DND-41 (cell line): ENCODE measurements at regions not wholly inside any gene's neighbourhood (a gene's known extent, or its start where the extent isn't known, plus 50 kb on each side); places are given as distances from the start of the nearest gene placed in this dataset.

ENCODE experiments used
- ATAC-seq: fragments of 200-7000 bp; cut with Tn5 transposase; 3 replicates; pipeline ENCODE4 v1.9.1; 2021; ENCODE audit warnings: low read depth; ENCODE audit not compliant: insufficient read depth
- DNase-seq: peaks from one replicate; pipeline ENCODE4 v3.0.0-alpha.2; 2020
- H2AFZ ChIP-seq: 2 replicates; pipeline ENCODE4 v1.6.0; 2012; ENCODE audit warnings: low read depth, low read length
- H3K27ac ChIP-seq: 2 replicates; pipeline ENCODE4 v1.5.1; 2012; ENCODE audit warnings: low read length, inconsistent platforms
- H3K27me3 ChIP-seq: fragments of 200-600 bp; sonication (generic); 2 replicates; pipeline ENCODE4 v1.6.0; 2012; ENCODE audit warnings: low read length, mild to moderate bottlenecking, inconsistent platforms; ENCODE audit not compliant: insufficient read depth, poor library complexity
- H3K36me3 ChIP-seq: 2 replicates; pipeline ENCODE4 v1.5.1; 2012; ENCODE audit warnings: low read length, inconsistent platforms; ENCODE audit not compliant: insufficient read depth
- H3K4me1 ChIP-seq: 2 replicates; pipeline ENCODE4 v1.5.1; 2012; ENCODE audit warnings: mild to moderate bottlenecking, low read length; ENCODE audit not compliant: insufficient read depth
- H3K4me2 ChIP-seq: 2 replicates; pipeline ENCODE4 v1.6.0; 2012; ENCODE audit warnings: mild to moderate bottlenecking, moderate library complexity, low read length, inconsistent platforms; ENCODE audit not compliant: insufficient read depth
- H3K4me3 ChIP-seq, 2 experiments: fragments of 200-600 bp in 1 of 2; shearing (Covaris generic) in 1 of 2; 2 replicates each; pipeline ENCODE4 v1.5.1; 2012 to 2016; ENCODE audit warnings: inconsistent platforms in 2 of 2, low read length in 2 of 2, mild to moderate bottlenecking in 2 of 2, low read depth in 1 of 2, moderate library complexity in 1 of 2
- H3K79me2 ChIP-seq: 2 replicates; pipeline ENCODE4 v1.6.0; 2012; ENCODE audit warnings: low read length, inconsistent platforms; ENCODE audit not compliant: insufficient read depth
- H3K9ac ChIP-seq: 2 replicates; pipeline ENCODE4 v1.6.0; 2012; ENCODE audit warnings: low read depth, mild to moderate bottlenecking, inconsistent platforms, low read length, moderate library complexity
- H3K9me3 ChIP-seq: 2 replicates; pipeline ENCODE4 v1.5.1; 2012; ENCODE audit warnings: low read length, moderate library complexity, mild to moderate bottlenecking, inconsistent platforms; ENCODE audit not compliant: insufficient read depth, severe bottlenecking
- H4K20me1 ChIP-seq: 2 replicates; pipeline ENCODE4 v1.6.0; 2012; ENCODE audit warnings: low read length; ENCODE audit not compliant: insufficient read depth
- CTCF ChIP-seq: IDR thresholded peaks from 2 replicates; pipeline ENCODE4 v1.5.1; 2012; ENCODE audit warnings: borderline replicate concordance, low read length, moderate library complexity, mild to moderate bottlenecking; ENCODE audit not compliant: poor library complexity, severe bottlenecking; ENCODE audit errors: extremely low read depth
- EZH2 ChIP-seq: IDR thresholded peaks from 3 replicates; pipeline ENCODE4 v1.6.1; 2012; ENCODE audit warnings: borderline replicate concordance, low read depth, mild to moderate bottlenecking, moderate library complexity, low read length, inconsistent platforms; ENCODE audit not compliant: severe bottlenecking

GRCh38 chr2:216312441-216312840, 59.8 kb downstream of the MARCHF4 start:
- Histone ChIP-seq H3K9ac (no peak overlapping the region), H3K27me3 (peaks cover 14% of the 10 kb centered on the region), H3K4me1 (no peaks in the 10 kb centered on the region), H2AFZ (no peak overlapping the region), H3K79me2 (no peaks in the 10 kb centered on the region), H3K27ac (no peak overlapping the region), H3K4me3 (no peak overlapping the region), H4K20me1 (no peaks in the 10 kb centered on the region), H3K4me2 (no peak overlapping the region), H3K9me3 (no peaks in the 10 kb centered on the region), H3K36me3 (no peaks in the 10 kb centered on the region)
- no peak for TF ChIP-seq CTCF
- TF ChIP-seq EZH2, result no peak
- no peak for DNase-seq
- ATAC-seq, result no peak

- Histone ChIP-seq H3K36me3 (no peaks in the 10 kb centered on the region), H3K27ac (no peak overlapping the region), H3K4me2 (no peak overlapping the region), H2AFZ (no peak overlapping the region), H3K4me1 (no peaks in the 10 kb centered on the region), H3K27me3 (peaks cover 3% of the 10 kb centered on the region), H3K9me3 (no peaks in the 10 kb centered on the region), H3K79me2 (no peaks in the 10 kb centered on the region), H4K20me1 (no peaks in the 10 kb centered on the region), H3K4me3 (no peak overlapping the region), H3K9ac (no peak overlapping the region)
- TF ChIP-seq CTCF, result no peak
- TF ChIP-seq EZH2, result no peak
- ATAC-seq (no peak), DNase-seq (no peak)
These were observed 63.7 kb downstream of the MARCHF4 start for GRCh38 chr2:216308576-216308975.

GRCh38 chr2:216307496-216307895, 64.8 kb downstream of the MARCHF4 start:
- Histone ChIP-seq H3K4me1 (no peaks in the 10 kb centered on the region), H3K36me3 (no peaks in the 10 kb centered on the region), H3K9me3 (no peaks in the 10 kb centered on the region), H3K4me3 (no peak overlapping the region), H3K9ac (no peak overlapping the region), H4K20me1 (no peaks in the 10 kb centered on the region), H2AFZ (no peak overlapping the region), H3K27me3 (no peaks in the 10 kb centered on the region), H3K79me2 (no peaks in the 10 kb centered on the region), H3K27ac (no peak overlapping the region), H3K4me2 (no peak overlapping the region)
- ATAC-seq (no peak), DNase-seq (no peak)
- TF ChIP-seq CTCF, result no peak
- no peak for TF ChIP-seq EZH2

GRCh38 chr2:216306868-216307267, 65.4 kb downstream of the MARCHF4 start:
- ATAC-seq, result no peak

More at GRCh38 chr2:216306868-216307267, 65.4 kb downstream of the MARCHF4 start:
- Histone ChIP-seq H3K4me1 (no peaks in the 10 kb centered on the region), H3K9ac (no peak overlapping the region), H3K27ac (no peak overlapping the region), H3K4me2 (no peak overlapping the region), H3K27me3 (no peaks in the 10 kb centered on the region), H3K36me3 (no peaks in the 10 kb centered on the region), H3K9me3 (no peaks in the 10 kb centered on the region), H3K79me2 (no peaks in the 10 kb centered on the region), H4K20me1 (no peaks in the 10 kb centered on the region), H3K4me3 (no peak overlapping the region), H2AFZ (no peak overlapping the region)
- no peak for DNase-seq
- TF ChIP-seq CTCF (no peak), EZH2 (no peak)
